Posterior vena cava (tissue), 2 donors: ENCODE measurements at regions not wholly inside any gene's neighbourhood (a gene's known extent, or its start where the extent isn't known, plus 50 kb on each side); places are given as distances from the start of the nearest gene placed in this dataset.
"Not testable (repeated sequence)": the region's sequence is repeated elsewhere in the genome, so short reads cannot be mapped to it uniquely, and the experiment has no call there.

Experiments
- DNase-seq: peaks from one replicate; pipeline ENCODE4 v3.0.0-alpha.2; 2020; ENCODE audit warnings: low spot score
- intact Hi-C, 2 donors: fragments of 100-400 bp; cut with DNase I; formaldehyde crosslinking; loops; one replicate each; pipeline versions ENCODE4 v1.14.1 to v1.14.2; 2022 to 2023
- donor health status: DM: yes; HTN: yes; CAD: no.
- donor health status: DM: yes; HTN: yes; CAD: no.

DNA sequence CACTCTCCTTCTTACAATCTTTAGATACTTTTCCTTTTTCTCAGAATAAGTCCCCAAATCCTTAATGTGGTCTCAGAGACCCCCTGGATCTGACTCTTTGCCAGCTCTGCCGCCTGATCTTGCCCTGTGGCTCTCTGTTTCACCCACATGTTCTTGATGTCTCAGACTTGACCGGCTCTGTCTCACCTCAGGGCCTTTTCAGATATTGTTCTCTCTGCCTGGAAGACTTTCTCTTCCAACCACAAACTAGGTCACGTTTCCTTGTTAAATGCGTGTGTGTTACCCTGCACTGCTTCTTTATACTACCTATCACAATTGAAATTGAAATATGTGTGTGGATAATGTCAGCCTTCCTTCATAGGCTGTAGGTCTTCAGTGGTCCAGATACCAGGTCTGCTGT lies 265.4 kb upstream of the NUDT12 start:
- no peak for DNase-seq
- intact Hi-C loops: no loop called here

DNA sequence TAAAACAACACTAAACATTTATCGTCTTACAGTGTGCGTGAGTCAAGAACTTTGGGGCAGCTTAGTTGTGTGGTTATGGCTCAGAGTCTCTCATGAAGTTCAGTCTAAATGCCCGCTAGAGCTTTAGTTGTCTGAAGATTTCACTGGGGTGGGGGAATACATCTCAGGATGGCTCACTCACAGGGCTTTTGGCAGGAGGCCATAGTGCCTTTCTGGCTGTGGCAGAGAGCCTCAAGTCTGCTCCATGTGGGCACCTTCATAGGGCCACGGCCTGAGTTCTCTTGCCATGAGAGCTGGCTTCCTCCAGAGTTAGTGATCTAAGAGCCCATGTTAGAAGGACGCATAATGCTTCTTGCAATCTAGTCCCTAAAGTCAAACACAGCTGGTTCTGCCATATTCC lies 258.8 kb upstream of the NUDT12 start:
- no peak for DNase-seq
- intact Hi-C loops: no loop called here

DNA sequence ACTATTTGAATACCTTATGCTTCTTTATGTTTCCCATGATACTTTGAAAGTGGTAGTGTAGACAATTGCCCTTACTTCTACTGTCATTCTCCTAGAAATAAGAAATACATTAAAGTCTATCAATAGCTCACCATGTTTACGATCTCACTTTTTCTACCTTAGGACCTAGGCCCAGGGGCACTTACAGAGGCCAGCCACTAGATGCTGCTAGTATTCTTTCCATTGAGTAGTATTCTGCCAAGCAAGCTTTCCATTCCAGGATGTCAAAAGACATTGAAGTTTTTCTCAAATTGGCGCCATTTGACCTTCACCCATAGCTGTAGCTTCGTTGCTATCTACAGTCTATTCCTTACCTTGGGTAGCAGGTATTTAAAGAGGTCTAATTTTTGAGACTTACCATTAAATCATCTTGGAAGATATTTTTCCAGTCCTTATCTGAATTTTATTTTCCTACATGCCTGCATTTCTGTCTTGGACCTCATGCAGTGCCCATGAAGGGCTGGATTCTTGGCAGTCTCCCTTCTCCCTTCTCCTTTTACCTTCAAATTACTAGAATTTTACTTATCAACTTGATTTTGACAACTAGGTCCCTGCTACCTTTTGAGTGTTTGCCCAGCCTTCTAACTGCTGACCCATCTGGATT lies 246.0 kb upstream of the NUDT12 start:
- no peak for DNase-seq
- intact Hi-C loops: no loop called here

DNA sequence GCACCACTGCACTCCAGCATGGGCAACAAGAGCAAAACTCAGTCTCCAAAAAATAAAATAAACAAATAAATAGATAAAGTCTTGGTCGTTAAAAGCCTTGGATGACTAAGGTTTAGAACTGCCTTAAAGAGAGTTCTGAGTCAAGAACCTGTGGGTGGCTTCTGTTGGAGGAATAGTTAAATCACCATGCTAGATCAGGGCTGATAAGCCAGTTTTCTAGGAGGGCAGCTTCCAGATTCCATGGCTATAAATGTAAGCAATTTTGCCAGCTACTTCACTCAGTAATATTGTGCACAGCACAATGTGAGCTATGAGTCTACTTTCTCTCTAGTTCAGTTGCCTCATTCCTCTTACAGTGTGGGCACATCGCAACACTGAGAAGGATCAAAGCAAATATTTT lies 242.1 kb upstream of the NUDT12 start:
- intact Hi-C loops: no loop called here
- DNase-seq: no peak

DNA sequence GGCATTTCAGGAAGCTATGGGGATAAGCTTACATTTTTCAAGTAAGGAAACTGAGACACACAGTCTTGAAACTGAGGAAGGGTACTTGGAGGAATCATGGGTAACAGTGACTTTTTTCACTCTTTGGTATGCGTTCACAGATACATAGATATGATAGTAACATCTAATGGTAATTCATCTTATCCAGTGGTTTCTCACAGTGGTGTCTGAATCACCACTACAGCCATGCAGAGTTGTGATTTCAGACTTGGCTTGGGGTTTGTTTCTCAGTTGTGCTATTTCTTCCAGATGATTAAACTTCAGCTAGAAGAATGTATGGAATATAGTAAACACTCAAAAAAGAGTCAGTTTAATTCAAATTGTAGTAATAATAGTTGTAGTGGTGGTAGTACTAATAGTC lies 239.1 kb upstream of the NUDT12 start:
- DNase-seq: no peak
- intact Hi-C loops: no loop called here

DNA sequence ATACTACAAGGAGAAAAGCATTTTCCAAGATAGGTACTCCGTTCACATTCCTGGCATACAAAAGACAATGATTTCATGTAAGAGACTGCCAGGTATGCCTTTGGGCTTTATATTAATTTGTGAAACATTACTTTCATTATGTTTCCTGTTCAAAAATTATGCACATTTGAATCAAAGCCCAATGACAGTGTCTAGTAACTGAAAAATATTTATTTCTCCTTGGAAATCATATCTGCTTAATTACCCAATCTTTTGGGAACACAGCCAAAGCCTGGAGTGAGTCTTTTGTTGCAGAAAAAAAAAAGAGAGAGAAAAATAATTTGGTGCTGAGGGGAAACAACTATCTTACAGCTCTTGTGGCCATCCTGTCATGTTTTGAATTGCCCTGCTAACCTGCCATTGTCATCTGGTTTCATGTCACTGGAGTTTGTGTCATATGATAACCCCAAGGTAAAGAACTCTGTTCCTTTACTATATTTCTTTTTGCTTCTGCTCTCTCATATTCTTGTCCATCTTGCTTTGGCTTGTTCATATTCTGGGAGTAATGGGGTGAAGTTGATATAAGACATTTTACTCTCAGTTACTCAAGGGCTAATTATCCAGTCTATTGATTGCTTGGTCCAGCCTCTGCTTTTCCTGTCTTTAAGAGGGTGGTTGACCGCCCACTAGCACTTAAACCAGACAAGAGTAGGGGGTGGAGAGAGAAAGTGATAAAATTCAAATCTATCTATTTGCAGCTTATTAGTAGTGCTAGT lies 238.3 kb upstream of the NUDT12 start:
- intact Hi-C loops: no loop called here
- DNase-seq: no peak

DNA sequence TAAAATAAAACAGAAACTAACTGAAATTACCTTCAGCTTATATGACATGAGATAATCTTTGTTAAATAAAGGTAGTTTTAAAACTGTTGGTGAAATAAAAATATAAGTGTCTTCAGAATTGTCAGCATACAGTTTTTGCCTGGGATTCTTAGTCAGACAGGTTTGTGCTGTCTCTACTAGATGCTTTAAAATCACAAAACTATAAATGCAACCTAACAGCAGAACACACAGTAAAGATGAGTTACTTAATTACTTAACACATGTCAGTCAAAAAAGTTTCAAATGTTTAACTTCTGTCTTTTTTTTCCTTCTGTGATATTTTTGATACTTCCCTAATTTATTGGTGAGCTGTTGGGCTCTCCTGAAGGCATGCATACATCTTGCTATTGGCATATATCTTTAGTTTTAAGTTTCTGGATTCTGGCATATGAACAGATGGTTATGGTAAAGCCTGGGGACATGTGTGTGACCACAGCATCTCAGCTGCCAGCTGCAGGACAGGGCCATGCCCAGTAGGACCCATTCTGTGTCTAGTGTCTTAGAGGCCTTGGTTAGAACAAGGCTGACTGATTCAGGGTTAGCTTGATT lies 231.1 kb upstream of the NUDT12 start:
- intact Hi-C loops: no loop called here
- no peak for DNase-seq

DNA sequence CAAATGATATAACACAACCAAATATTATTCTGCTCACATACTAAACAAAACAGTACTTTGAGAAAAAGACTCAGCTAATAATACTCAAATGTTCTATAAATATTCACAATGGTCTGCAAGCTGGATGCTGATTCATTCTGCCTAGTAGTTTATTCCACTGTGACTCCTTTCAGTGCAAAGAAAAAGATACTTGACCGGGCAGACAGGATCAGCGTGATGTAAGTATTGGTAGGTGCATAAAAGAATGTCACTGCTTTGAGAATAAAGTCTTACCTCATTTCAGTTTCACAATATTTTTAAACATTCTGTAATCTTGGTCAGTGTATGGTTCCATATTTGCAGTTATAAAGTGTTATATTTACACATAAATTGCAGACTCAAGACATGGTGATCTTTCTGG lies 223.0 kb upstream of the NUDT12 start:
- intact Hi-C loops: no loop called here
- no peak for DNase-seq

DNA sequence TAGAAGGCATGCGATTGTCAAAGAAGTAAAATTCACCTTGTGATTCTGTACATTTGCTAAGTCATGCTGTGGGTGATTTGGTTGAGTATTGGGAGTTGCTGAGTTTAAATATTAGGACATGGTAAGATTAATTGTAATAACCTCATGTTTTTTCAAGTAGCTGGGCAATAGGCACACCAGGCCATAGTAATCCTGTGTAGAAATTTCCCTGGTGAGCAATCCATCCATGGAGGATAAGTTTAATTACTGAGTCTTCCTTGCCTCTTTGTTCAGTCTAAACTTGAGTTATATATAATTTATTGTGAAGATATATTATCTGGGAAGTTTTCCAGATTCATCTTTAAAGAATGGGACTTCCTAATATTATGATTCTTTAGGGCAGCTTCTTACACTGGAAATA lies 221.1 kb upstream of the NUDT12 start:
- intact Hi-C loops: no loop called here

DNA sequence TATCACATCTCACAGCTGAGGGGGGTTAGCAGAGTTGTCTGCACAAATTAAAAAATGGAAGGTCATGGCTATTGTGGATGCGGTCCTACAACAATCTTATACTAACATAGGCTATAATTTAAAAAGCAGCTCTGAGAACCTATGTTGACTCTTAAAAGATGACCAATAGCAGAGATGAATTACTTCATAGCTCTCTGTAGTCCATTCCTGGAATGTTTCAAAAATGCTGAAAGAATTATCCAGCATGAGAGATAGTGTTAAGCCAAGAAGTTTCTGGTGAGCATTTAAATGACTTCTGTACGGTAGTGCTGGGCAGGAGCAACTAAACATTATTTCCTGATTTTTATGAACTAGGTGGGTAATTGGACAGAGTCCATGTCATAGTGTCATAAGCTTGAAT lies 218.2 kb upstream of the NUDT12 start:
- intact Hi-C loops: no loop called here
- DNase-seq: no peak

More for the DNA sequence above, 221.1 kb upstream of the NUDT12 start:
- DNase-seq: no peak

DNA sequence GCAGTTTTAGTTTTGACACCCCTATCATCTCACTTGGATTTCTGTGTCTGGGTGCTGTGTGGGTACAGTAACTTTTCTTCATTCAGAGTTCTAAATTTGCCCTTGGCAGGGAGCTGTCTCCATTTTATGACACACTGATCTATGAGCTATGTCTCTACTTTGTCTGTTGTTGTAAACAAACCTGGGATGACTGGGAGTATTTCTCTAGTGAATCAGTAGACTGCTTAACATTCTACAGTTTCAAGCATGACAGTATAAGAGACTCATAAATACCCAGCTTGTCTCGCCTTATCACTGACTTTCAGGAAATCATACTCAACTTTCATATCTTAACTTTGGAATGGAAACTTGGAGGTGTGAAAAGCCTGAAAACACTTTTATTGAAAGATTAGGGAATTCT lies 212.1 kb upstream of the NUDT12 start:
- DNase-seq: no peak
- intact Hi-C loops: no loop called here

DNA sequence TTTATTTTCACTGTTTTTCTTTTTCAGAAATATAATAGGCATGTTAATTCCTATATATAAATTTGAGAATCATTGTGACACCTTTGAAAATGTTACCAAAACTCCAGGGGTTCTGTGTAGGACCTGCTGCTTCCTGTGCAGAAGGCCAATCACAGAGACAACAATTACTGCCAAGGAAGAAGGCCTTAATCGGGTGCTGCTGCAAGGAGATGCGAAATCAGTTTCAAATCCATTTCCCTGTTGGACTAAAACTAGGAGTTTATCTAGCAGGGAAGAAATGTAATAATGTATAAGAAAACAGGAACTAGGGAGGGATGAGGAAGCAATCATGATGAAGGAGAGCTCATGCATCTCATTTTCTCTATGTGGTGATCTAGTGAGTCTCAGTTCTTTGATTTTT lies 209.7 kb upstream of the NUDT12 start:
- intact Hi-C loops: no loop called here

DNA sequence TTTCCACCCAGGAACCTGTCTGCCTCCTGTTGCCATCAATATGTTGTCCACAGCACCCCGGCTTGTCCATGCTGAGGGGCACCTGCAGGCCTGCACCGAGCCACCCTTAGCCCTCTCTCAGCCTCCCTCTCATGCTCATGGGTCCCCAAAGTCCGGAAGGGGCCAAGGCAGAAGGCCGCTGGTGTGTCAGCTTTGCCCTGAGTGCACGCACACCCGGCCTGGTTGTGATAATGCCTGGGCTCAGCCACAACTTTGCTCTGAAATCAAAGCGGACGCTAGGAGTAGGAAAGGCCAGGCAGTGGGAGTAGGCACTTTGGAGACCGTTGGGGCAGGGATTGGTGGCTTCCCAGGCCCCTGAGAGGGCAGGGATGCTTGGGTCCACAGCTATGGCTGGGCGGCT lies 201.8 kb upstream of the NUDT12 start:
- intact Hi-C loops: no loop called here
- no peak for DNase-seq

More for the DNA sequence above, 209.7 kb upstream of the NUDT12 start:
- DNase-seq: no peak

DNA sequence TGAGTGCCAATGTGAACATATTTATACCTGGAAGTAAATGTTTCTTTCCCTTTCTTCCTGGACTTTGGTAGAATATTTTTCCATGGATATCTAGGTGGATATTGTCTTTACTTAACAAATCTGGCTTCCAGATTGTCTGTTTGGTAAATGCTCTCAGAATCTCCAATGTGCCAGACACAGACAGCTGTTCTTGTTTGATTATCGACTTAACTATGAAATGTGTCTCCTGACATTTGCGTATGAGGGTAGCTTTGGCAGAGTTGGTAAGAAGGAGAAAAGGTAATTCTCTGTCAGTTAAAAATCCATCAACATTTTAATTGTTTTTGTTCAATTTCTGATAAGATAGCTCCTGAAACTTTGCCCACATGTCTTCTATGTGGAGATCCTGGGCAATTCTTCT lies 196.4 kb upstream of the NUDT12 start:
- intact Hi-C loops: no loop called here
- no peak for DNase-seq

DNA sequence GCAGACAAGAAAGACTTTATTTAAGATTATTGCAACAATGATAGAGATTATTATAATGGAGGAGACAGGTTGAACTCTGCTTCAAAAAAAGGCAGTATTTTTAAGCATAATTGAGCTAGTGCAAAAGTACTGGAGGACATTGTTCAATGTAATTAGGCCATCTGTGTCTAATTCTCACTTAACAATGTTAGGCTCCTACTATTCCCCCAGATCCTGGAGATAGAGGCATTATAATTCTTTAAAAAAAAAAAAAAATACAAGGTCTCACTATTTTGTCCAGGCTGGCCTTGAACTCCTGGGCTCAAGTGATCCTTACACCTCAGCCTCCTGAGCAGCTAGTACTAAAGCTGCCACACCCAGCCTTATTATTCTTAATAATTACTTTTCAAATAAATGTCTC lies 193.4 kb upstream of the NUDT12 start:
- intact Hi-C loops: no loop called here

DNA sequence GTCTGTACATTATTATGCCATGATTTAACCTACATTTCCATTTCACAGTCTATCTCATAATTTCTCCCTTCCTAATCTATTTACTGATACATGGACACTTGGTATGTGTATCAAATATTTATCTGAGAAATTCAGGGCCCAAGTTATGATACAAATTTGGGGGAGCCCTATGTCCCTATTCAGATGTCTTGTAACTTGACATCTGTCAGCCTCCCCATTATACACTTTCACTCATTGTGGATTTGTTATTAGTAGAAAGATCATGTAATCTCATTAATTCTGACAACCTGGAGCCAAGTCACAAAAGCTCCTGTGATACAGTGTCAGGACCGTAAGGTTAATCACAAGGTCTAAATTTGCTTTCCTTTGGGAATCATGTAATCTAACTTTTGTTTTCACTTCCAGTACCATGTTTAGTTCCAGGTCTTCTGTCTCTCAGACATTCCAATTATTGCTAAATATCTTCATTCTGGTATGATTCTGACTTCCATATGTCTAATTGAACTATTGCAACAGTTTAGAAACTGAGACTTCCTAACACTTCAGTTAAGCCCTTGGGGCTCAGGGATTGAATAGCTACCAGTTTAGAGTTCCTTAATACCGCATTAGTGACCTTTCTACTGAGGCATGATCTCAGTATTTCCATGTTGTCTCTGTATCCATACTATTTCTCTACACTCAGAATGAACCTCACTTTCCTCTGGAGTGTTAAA lies 182.9 kb upstream of the NUDT12 start:
- intact Hi-C loops: no loop called here
- no peak for DNase-seq

More for the DNA sequence above, 193.4 kb upstream of the NUDT12 start:
- no peak for DNase-seq

DNA sequence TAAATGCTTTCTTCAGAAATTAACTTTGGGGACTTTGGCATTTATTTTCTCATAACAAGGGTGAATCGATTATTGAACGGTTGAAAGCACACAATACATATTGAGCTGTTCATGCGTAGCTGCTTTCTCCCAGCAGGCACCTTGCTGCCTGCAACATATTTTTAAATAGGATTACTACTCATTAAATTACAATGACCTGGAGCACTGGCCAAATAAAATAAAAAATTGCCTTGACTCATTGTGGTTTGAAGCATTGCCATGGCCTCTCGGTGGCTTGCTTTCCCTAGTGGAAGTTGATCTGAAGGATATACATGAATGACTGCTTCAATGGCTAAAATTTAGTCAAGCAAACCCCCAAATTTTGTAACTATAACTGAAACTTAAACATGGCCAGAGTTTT lies 181.6 kb upstream of the NUDT12 start:
- intact Hi-C loops: no loop called here
- DNase-seq: no peak

DNA sequence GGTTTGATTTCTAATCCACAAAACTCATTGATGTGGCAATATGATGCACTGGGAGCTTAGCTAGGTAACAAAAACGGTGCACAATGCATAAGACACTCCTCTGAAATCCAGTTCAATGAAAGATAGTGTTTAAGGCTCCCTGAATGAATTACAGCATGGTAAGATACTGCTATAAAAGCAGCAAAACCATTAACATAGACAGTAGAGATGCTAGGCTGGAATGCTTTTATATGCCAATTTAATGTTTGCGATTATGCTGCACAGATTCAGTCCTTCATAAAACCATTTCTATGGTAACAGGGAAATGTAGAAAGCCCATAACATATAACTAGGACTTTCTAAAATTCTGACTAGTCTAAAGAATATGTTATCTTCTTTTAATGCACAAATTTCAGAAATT lies 180.8 kb upstream of the NUDT12 start:
- intact Hi-C loops: no loop called here
- DNase-seq: no peak

DNA sequence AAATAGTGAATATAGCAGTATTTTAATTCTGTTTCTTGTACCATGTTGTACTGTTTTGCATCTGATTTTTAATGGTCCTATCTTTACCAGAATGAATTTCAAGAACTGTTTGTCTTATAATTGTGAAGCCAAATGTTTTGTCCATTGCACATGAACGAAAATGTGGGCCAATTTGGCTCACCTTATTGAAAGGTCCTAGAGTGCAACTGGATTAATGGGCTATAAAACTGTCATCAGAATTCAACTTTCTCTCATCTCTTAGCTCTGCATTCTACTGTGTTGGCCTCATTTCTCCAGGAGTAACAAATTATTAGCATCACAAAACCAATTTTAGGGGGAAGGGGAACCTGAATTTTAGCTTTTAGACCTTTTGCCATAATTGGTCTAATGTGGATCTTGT lies 179.4 kb upstream of the NUDT12 start:
- no peak for DNase-seq
- intact Hi-C loops: no loop called here

DNA sequence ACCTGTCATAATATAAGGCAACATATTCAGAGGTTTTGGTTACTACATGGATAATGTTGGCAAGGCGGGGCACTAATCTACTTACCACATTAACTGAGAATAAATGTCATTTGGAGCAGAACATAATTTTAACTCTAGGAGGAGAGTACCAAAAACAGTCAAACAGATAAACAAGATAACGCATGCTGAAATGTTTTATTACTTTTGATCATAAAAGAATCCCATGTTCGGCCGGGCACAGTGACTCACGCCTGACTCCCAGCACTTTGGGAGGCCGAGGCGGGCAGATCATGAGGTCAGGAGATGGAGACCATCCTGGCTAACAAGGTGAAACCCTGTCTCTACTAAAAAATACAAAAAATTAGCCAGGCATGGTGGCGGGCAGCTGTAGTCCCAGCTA lies 173.8 kb upstream of the NUDT12 start:
- intact Hi-C loops, DNase-seq: not testable (repeated sequence)
